GM19025 (cell line): ENCODE measurements at regions not wholly inside any gene's neighbourhood (a gene's known extent, or its start where the extent isn't known, plus 50 kb on each side); places are given as distances from the start of the nearest gene placed in this dataset.
"Not testable (repeated sequence)": the region's sequence is repeated elsewhere in the genome, so short reads cannot be mapped to it uniquely, and the experiment has no call there.

Experiments
- ATAC-seq: cut with Tn5 transposase; IDR thresholded peaks from one replicate; pipeline ENCODE4 v1.9.1; 2021; ENCODE audit warnings: mild to moderate bottlenecking, low read depth, moderate library complexity; ENCODE audit not compliant: unreplicated experiment

DNA sequence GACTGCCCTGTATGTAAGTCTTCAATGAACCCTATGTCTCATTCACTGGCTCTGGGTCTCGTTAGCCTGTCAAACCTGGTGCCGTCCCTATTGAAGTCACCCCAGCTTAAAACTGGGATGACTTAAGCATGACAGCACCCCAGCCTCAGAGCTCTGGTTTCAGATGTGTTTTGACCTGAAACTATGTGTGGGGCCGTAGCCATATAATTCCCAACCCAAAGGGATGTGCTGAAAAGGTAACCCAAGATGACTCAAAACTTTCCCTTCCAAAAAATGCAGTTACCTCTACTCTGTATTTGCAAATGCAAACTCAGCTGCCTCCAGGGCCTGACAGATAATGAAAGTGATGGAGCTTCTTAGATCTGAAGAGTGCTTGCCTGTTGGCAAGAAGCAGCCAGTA lies 478.3 kb upstream of the ERCC4 start:
- peak; percentile 42 for ATAC-seq

DNA sequence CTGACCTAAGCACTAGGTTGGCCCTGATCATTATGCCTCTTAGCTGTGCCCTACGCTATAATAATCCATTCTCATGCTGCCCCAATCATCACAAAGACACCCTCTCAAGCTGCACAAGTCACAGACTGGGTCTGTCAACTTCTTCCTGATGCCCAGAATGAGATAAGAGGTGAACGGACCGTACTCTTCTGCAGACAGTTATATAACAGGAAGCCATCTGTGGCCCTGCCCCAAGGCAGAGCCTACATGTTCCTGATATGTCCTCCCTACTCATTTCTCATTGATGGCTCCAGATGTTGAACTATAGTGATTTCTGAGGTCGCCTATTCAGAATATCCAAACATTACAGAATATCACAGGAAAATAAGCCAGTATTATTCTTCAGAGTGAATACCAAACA lies 471.6 kb upstream of the ERCC4 start:
- no peak for ATAC-seq

DNA sequence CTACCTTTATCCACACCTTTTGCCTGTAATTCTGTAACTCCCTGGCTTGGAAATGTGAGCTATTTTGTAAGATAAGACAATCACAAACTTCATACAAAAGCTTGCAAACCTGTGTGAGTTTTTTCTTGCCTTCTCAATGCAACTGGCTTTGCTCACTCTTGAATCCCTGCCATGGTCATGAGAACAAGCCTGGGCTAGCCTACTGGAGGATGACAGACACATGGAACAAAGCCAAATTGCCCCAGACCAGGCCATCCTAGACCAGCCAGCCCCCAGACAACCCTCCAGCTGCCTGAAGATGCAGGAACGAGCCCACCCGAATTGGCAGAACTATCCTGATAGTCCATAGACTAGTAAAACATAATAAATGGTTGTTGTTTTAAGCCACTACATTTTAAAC lies 466.6 kb upstream of the ERCC4 start:
- no peak for ATAC-seq

DNA sequence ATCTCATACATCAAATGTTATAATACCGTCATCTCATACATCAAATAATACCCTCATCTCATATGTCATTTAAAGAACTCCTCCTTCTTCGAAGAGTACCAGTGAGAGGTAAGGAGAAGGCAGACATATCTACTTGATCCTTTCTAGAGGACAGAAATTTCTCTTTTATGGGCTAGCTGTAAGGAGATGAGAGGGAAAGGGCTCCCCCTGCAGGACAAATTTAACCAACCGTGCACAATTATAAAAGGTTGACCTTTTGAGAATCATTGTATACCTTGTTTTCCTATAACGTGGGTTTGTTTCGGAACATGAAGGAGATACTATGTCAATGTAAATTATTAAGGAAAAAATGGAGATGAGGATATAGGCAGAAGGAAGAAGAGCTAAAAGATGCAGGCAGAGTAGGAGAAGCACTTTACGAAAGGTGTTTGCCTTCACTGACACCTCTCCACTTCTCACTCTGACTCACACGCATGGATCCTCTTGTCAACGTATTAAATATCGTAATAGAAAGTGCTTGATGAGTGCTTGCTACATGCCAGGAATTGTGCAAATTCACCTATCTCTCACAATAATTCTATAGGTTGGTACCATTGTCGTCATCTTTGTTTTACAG lies 465.9 kb upstream of the ERCC4 start:
- no peak for ATAC-seq

DNA sequence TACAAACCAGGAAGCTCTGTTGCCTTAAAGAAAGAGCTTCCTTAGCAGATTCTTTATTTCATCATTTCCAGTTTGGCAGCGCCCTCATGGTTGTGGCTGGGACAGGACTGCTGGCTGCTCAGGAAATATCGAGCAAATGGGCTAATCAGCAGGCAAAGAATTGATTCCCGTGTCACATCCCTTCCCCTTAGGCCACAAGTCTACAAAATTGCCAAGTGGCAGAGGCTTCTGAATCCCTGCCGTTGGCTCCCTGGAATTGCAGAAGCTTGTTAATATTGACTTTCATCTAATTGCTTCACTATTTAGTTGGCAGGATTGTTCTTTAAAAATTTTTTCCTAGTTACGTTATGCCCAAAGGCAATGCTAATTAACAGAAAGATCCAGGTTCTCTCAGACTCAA lies 456.3 kb upstream of the ERCC4 start:
- no peak for ATAC-seq

DNA sequence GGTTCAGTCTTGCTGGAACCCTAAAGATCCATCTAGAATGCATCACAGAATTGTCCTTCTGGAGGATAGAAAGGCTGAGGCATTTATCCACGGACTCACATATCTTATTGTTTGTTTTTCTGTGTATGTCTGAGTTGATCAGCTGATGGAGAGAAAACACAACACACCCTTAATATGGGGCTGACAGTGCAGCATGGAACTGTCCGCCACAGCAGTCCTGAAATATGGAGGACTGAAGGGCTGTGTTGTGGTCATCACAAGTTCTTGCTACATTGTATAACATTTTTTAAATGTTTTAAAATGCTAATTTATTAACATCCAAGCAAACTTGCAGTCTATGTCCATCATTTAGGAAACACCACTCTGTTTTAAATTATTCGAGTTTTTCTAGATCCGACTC lies 448.9 kb upstream of the ERCC4 start:
- no peak for ATAC-seq

DNA sequence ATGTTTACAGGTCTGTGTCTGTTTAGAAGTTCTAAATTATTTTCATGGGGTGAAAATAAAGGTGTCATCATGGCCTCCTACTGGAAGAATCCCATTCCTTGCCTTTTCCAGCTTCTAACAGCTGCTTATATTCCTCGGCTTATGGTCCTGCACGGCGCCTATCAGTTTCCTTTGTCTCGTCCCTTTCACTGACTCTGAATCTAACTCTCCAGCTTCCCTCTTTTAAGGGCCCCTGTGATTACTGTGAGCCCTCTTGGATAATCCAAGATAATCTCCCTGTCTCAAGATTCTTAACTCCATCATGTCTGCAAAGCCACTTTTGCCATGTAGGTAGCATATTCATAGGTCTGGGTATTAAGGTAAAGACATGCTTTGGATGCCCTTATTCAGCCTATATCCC lies 441.0 kb upstream of the ERCC4 start:
- ATAC-seq = no peak

DNA sequence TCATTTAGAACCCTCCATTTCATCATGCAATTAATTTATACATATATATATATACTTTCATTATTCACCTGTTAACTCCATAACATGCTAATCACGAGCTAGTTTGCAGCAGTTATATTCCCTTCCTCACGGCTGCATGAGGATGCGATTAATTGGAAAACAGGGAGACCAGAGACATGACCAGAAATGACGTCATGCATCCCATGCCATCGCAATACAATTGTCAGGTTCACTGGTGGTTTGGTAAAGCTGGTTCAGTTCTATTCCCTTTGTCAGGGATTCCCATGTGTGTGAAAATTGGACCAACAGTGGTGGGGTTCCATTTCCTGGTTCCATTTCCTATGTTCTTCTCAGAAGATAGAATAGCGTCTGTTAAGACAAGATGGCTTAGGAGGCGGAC lies 440.4 kb upstream of the ERCC4 start:
- ATAC-seq = no peak

DNA sequence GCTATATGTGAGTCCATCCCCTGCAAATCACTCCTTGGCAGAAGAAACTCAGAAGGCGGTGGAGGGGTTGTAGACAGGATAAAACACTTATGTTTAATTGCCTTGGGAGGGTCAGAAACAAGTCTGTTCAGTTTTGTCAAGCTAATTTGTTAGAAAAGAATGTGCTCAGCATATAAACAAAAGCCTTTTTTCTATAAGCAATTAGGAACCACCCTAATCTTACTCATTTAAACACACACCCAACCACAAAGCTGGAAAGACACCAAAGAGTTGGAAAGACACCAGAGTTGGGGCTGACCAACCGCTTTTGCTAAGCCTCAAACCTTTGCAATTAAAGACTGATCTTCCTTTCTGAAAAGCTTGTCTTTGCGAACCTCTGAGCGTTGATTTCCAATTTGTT lies 439.2 kb upstream of the ERCC4 start:
- no peak for ATAC-seq

DNA sequence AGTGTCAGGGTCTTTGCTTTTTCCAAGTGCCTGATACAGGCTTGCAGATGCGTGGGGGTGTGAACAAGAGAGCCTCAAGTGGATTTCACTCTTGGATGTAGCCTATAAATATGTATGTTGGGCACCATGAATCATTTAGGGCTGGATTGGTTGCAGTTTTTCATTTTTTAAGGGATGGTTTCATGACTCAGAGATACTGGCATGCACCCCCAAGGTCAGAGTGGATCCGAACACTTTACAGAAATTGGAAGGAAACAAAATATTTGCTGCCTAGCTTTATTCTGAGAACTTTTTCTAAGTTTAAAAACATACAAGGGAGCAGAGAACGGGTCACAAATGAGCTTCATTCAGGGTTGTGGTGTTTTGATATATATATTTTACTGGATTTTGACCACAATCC lies 436.8 kb upstream of the ERCC4 start:
- ATAC-seq = no peak

DNA sequence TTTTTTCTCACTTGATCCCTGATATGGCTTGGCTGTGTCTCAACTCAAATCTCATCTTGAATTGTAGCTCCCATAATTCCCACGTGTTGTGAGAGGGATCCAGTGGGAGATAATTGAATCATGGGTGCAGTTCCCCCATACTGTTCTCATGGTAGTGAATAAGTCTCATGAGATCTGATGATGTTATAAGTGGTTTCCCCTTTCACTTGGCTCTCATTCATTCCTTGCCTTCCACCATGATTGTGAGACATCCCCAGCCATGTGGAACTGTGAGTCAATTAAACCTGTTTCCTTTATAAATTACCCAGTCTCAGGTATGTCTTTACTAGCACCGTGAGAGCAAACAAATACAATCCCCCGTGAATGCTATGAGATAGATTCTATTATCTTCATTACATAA lies 430.5 kb upstream of the ERCC4 start:
- ATAC-seq = not testable (repeated sequence)

DNA sequence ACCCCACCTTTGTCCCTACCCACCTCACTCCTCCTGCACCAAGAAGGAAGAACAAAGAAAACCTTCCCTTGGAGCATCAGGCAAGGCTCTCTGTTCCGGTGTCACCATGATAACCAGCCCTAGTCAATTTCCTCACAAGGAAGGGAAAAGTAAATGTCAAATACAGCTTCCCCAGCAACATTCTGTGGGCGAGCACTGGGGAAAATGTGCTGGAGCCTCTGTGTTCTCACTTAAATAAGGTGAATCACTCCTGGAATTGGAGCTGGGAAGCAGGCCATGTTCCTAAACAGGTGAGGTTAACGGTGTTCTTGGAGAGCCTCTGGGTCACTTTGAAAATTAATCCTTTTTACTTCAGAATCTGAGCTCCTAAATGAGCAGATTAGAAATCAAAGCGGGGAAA lies 427.9 kb upstream of the ERCC4 start:
- no peak for ATAC-seq

DNA sequence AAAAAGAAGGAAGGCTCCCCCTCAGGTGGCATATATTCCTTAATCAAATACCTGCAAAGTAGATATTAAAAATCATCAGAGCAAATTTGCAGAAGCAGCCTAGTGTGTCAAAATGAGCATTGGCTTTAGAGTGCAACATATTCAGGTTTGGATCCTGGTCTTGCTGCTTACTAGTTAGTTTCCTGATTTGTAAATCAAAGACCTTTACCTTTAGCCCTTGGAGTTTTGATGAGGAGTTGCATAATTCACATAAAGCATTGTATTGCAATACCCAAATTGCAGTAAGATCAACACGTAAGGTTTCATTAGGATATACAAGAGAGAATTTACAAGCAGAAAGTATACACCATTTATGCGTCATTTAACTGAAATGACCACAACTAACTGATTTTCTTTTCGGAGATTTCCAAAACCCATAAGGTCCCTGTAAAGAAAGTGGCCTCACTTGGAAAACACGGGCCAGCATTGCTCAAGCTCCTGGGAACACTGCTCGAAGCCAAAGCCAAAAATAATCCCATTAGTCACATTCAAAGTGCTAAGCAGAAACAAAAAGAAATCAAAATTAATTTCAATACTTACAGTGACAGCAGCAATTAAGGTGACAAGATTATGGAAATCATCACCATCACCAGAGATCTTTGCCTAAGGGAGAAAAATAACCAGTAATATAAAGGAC lies 415.9 kb upstream of the ERCC4 start:
- ATAC-seq = no peak

DNA sequence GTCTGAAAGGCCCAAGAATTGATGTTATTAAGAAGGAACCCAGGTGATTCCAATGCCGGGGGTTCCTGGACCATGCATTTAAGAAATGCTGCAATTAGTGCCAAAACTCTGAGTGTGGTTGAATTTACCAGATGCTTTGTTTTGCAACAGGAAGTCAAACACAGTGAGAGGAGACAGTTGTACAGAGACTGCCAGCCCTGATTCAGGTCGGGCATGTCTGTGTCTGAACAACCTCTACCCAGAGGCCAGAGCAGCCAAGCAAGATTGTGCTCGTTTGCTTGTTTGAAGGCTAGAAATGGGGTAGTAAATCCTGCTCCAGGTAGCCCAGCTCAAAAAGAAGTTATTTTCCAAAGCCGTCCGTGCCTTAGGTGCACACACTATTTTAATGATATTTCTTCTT lies 412.4 kb upstream of the ERCC4 start:
- ATAC-seq = no peak

DNA sequence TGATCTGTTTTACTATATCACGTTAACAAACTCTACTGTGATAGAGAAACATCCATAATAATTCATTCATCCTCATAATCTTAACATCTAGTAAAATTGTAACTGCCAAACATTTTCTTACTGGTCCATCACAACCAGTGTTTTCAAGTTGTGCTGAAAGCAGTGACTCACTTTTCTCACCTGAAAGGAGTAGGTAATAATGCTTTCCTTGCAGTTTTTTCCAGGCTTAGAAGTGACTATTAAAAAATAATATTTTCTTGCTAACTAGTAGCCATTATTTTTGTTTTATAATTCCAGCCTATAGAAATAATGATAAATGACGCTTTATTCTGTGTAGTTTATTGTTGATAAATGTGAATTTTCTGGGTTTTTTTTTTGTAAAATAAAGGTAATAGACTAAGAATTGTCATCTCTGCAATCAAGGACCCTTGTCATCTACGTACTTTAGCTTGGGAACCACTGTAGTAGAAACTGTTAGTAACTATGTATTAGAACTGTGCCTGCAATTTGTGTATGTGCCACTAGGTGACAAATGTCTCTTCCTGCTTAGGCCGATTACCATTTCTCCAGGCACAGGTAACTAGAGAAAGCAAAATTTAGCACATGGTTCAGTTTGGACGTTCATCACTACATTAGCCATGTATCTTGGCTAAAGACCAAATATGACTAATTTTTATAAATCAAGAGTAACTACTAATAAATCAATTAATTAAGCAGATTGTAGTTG lies 409.4 kb upstream of the ERCC4 start:
- no peak for ATAC-seq

DNA sequence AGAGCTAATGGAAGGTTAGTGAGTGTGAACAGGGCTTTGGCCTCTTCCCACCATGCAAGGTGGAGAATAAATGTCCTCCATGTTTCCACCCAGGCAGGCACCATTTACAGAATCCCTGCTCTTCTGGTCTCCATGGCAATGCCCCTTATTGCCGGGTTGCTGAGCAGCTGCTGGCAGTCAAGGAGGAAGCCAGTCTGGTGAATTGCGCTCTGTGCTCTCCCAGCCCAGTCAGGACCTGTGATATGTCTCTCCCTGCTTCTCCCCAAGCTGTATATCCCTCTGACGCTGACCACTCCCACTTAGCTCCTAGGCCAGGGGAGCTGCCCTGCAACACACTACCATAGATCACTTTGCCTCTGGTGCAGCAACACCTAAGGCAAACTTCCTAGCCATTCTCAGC lies 402.1 kb upstream of the ERCC4 start:
- no peak for ATAC-seq

DNA sequence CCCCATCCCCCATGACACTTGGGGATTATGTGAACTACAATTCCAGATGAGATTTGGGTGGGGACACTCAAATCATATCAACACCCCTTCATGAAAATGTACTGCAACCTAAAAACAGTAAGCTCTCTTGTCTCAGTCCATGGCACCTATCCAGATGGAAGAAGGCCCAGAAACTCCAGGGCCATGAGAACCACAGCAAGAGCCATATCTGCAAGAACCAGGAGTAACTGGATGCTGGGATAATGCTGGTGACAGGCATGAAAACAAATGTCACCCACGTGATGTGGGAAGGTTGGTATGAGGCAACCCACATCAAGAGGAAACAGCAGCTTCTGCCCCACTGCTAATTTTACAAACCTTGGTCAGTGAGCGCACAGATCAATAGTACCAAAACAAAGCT lies 400.1 kb upstream of the ERCC4 start:
- ATAC-seq = no peak

DNA sequence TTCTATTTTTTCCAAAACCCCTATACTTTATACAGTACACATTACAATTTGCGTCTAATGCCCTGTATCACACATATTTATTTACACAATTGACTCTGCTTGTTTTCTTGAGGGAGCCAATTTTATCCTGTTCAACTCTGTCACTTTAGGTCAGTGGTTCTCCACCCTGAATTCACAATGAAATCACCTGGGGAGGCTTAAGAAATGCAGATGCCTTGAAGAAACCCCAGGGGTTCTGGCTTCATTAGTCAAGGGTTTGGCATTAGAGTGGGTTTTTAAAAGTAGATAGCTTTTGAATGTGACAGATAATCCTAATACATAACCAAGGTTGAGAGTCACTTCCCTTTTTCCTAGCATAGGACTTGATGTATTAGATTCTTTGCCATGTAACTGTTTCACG lies 398.6 kb upstream of the ERCC4 start:
- no peak for ATAC-seq

DNA sequence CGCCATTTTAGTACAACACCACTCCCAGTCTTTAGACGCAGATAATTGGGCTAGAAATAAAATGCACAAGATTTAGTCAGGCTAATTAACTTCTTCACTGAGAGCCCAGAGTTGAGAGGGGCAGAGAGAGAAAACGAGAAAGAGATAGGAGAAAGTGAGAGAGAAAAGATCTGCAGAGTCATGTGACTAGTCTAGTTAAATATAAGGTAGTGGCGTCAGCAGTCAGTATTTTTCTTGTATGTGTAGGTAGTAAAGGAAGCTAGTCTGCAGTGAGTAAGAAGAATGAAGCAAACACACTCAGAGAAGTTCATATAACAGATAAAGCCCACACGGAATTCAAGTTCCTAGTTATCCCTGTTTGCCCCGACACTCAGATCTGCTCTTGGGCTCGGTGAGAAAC lies 392.6 kb upstream of the ERCC4 start:
- no peak for ATAC-seq

DNA sequence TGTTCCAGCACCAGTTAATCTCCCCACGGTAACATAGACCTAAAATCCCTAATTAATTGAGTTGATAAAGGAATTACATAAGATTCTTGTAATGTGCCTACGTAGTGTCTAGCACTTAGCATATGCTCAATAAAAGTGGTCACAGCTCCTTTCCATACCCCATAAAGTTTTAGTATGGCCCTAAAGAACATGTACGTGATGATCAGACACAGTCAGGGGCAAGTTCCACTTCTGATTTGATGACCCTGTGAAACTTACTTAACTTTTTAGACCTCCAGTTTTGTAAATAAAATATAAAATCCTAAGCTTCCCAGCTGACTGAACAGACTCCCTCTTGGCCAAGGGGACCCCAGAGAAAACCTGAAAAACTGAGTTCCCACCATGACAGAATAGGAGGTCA lies 391.3 kb upstream of the ERCC4 start:
- no peak for ATAC-seq

DNA sequence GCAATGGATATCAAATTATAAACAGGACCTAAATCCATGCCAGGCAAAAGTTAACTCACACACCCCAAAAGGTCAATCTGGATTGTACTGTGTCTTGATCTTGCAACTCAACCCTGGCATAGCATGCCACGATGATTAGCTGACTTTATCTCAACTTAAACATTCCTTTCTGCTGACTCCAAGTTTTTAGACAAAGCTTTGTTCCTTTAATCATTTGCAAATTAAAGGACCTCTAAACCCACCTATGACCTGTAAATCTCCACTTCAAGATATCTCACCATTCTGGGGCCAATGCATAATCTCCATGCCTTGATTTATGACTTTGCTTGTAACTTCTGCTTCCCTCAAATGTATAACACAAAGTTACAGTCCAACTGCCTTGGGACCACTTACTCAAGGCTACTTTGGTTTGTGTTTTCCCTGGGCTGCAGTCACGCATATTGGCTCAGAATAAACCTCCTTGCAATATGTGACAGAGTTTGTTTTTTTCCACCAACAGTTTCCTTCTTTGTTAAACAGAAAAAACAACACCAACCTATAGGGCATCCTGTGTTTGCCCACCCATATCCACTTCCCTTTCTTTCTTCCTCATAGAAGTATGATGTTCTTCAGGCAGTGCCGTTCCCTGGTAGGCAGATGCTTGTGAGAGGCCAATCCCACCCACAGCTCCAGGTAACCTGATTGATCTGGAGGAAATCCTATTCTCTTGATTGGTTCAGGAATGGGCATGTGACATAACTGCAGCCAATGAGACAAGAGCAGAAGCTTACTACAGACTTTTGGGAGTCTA lies 390.6 kb upstream of the ERCC4 start:
- no peak for ATAC-seq
